DMS 273 (cell line): ENCODE measurements at regions not wholly inside any gene's neighbourhood (a gene's known extent, or its start where the extent isn't known, plus 50 kb on each side); places are given as distances from the start of the nearest gene placed in this dataset.

ENCODE experiments used
- DNase-seq: peaks from one replicate; lab custom pipeline; 2025; ENCODE audit not compliant: unreplicated experiment; lab: John Stamatoyannopoulos, UW

DNA sequence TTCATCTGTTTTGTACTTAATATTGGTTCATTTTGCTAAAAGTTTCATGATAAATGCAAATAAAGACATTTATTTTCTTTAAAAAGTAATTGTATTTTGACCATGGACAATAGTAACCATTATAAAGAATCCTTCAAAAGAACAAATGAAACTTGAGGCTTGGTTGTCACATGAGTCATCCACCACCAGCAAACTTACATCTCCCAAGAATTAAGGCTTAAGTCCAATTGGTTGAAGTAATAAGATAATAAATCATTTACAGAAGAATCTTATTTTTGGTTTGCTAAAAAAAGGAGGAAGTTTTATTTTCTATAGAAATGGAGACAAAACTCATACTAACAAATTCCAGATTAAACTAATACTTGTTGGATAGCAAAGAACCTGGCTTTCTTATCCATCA lies 84.8 kb upstream of the KITLG start:
- no peak for DNase-seq

DNA sequence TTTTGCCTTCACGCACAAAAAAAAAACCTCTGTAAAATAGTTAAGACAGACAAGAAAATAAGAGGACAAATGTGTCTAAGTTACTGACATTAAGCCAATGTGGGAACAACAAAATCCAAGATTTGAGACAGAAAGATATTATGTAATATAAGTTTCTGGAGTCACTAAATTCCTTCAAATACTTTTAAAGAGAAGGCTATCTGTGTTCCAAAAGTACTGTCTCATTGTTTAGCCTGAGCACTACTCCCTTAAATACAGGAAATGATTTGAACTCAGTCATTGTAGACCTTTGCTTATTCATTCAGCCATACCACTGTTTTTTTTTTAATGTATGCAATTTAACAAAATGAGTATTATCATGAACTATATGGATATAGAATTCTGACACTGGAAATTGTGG lies 82.7 kb upstream of the KITLG start:
- DNase-seq, result no peak

- DNase-seq, result no peak
Measured at GRCh38 chr12:88662093-88662492, 81.8 kb upstream of the KITLG start.

GRCh38 chr12:88658009-88658408 lies 77.7 kb upstream of the KITLG start:
- DNase-seq, result no peak

DNA sequence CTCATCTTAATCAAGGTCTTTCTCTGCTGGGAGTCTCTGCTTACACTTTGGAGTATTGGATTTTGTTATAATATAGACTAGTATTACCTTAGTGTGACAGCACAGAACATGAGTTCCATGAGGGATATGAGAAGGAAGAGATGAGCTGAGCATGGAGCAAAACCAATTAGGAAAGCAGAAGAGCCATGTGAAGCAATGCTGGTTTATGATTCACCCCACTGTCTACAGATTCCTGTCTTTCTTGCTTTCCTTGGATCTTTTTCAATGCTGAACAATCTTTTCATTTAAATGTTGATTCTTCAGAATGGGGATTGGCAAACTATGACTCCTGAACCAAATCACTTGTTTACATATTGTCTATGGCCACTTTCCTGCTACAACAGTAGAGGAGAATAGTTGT lies 70.4 kb upstream of the KITLG start:
- no peak for DNase-seq

GRCh38 chr12:88648625-88649024 lies 68.4 kb upstream of the KITLG start:
- no peak for DNase-seq

DNA sequence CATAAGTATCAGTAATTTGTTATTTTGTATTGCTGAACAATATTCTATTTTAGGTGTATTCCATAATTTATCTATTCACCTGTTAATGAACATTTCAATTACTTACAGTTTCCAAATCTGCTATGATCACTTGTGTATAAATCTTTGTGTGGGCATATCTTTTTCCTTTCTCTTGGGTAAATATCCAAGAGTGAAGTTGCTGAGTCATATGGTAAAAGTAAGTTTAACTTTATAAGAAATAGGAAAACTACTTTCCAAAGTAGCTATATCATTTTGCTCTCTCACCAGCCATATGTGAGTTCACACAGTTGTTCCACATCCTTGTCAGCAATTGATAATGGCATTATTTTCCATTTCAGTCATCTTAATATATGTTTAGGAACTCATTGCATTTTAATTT lies 66.6 kb upstream of the KITLG start:
- DNase-seq, result no peak

DNA sequence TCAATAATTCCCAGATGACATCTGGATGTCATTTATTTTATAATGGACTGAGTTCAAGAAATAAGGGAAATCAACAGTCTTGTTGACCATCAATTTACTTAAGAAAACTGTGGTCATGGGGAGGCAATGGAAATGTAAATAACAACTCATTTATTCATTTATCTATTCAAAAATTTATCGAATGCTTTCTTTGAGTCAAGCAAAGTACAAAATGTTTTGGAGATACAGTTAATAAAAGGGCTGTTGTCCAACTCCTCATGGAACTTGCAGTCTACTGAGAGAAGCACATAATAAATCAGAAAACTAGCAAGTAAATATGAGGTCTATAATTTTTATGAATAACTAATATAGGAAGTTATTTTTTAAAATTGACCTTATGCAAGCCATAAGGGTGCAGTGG lies 65.5 kb upstream of the KITLG start:
- DNase-seq, result no peak

- no peak for DNase-seq
Measured at GRCh38 chr12:88644946-88645702, 64.9 kb upstream of the KITLG start.

- no peak for DNase-seq
Measured at GRCh38 chr12:88643685-88644084, 63.4 kb upstream of the KITLG start.

- peak; percentile 20 for DNase-seq
Measured at GRCh38 chr12:88642675-88643431, 62.6 kb upstream of the KITLG start.

DNA sequence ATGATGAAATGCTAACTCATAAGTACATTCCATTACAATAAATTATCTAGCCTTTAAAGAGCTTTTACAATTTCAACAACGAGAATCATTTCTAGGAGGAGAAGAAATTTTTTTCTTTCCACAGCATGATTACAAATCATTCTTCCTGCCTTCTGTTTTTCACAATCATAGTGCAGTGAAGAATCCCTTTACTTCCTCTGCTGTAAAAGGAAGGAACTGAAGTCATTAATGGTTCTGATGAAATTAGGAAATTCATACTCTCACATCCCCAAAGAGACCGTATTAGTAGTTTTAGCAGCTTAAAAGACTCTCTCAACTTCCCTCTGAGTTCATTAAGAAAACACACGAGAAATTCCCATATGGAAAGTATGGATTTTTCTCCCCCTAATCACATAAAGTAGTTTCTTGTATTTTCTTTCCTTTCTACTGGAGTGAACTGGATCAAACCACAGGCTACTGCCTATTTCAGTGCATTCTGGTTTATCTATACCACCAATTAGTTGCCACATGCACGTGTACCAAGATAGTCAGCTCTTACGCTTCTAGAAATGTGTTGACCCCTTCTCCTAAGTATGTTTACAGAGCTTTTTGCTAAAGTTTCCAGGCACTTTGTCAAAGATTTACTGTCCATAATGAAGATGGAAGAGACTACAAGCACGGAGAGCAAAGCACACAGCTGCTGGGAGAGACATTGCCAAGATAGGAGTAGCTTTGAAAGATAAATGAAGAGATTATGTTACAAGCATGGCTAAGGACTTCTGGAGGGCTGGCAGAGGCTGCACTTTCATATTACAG lies 58.9 kb upstream of the KITLG start:
- peak; percentile 69 for DNase-seq

GRCh38 chr12:88638388-88638787 lies 58.1 kb upstream of the KITLG start:
- no peak for DNase-seq

DNA sequence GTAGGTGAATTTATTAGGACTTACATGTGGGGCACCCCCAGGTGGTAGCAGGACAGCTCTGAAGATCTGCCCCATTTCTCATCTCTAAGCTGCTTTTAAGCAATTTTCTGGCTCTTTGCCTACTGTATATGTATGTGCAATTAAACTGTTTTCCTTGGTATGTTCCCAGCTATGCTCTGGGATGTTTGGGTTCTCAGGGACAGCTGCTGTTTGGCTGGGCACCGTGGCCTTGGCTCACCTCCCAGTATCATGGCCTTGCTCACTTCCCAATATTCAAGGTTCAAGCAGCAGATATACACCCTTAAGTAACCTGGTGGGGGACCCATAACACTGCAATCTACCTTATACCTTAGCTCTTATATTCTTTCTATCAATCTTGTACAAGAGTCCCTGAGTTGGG lies 53.7 kb upstream of the KITLG start:
- DNase-seq, result peak; percentile 44

DNA sequence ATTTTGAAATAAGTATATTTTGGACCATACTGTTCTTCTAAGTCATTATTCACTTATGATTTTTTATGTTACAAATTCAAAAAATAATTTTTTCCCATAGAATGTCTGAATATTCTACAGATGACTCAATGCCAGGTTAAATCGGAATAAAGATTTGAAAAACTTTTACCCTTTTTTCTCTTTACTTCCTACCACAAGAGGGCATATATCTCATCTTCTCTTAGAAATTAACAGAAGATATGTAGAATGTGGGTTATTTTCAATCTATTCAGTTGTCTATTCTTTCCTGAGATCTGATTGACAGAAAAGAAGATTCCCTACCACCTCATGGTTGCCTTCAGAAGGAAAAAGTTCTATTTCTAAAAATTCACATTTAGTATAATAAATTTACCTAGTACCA lies 53.0 kb upstream of the KITLG start:
- peak; percentile 1 for DNase-seq

GRCh38 chr12:88630561-88630960 lies 50.3 kb upstream of the KITLG start:
- DNase-seq, result no peak
